ENCODE measurements at regions not wholly inside any gene's neighbourhood (a gene's known extent, or its start where the extent isn't known, plus 50 kb on each side); places are given as distances from the start of the nearest gene placed in this dataset.

DNA sequence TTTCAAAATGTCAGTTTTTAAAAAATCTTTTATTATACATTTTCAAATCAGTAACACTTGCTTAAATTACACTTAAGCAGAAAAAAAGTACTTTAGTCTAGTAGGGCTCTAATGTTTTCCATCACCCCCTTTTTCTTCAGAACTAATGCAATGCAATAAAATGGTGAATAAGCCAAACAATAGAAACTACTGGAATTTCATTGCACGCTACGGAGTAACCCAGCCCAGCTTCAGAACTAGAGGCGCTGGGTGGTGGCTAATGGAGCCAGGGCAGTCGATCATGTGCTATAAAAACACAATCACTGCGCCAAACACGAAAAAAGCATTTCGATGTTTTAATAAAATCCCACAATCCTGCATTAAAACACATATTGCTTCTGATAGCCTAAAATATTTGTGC, 59.9 kb upstream of the ODAD2 start:
- Histone ChIP-seq H3K27me3 (no peaks in the 10 kb centered on the region), H3K36me3 (no peaks in the 10 kb centered on the region), H3K9me3 (no peaks in the 10 kb centered on the region), H3K4me3 (no peak overlapping the region), H3K27ac (no peak overlapping the region), H3K4me1 (ENCODE audit: insufficient read depth) (no peaks in the 10 kb centered on the region)
- TF ChIP-seq, protein P1, sequence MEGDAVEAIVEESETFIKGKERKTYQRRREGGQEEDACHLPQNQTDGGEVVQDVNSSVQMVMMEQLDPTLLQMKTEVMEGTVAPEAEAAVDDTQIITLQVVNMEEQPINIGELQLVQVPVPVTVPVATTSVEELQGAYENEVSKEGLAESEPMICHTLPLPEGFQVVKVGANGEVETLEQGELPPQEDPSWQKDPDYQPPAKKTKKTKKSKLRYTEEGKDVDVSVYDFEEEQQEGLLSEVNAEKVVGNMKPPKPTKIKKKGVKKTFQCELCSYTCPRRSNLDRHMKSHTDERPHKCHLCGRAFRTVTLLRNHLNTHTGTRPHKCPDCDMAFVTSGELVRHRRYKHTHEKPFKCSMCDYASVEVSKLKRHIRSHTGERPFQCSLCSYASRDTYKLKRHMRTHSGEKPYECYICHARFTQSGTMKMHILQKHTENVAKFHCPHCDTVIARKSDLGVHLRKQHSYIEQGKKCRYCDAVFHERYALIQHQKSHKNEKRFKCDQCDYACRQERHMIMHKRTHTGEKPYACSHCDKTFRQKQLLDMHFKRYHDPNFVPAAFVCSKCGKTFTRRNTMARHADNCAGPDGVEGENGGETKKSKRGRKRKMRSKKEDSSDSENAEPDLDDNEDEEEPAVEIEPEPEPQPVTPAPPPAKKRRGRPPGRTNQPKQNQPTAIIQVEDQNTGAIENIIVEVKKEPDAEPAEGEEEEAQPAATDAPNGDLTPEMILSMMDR (IDR thresholded peaks at IDR 0.05), result no peak
- TF ChIP-seq EP300 (IDR thresholded peaks at IDR 0.05) (no peak), POLR2A (IDR thresholded peaks at IDR 0.05) (no peak)
- intact Hi-C loops (cut with DNase I), result no loop called here
- 95 to 97% (median 96%) methylated on average over 7 of the region's 7 CpGs for WGBS, 3 donors
- DNase-seq, result no peak

GRCh38 chr10:28054228-28054860, 55.5 kb upstream of the ODAD2 start:
- no peak overlapping the region for H3K4me3 ChIP-seq
- WGBS, 3 donors, result 40 to 60% (median 43%) methylated on average over 5 of the region's 5 CpGs

DNA sequence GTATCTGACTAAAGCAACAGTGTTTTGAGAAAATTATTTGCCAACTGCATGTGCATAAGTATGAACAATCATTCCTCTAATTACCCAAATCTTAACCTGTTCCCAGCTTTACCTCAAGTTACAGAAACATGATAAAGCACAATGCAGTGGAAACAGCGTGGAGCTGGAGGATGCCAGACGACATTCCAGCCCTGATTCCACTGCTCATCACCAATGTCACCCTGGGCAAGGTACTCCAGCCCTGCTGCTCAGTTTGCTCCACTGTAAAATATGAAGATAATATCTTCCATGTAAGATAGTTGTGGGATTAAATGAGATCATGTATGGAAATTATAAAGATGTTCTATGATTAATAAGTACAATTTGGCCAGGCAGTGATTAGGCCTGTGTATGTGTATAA, 50.4 kb upstream of the ODAD2 start:
- WGBS, 3 donors, result 73 to 95% (median 94%) methylated on average over 2 of the region's 2 CpGs
- Histone ChIP-seq H3K4me3 (no peak overlapping the region), H3K9me3 (no peaks in the 10 kb centered on the region), H3K4me1 (ENCODE audit: insufficient read depth) (no peaks in the 10 kb centered on the region), H3K27ac (no peak overlapping the region), H3K27me3 (no peaks in the 10 kb centered on the region), H3K36me3 (no peaks in the 10 kb centered on the region)
- no peak for TF ChIP-seq POLR2A (IDR thresholded peaks at IDR 0.05)
- TF ChIP-seq EP300 (IDR thresholded peaks at IDR 0.05), result no peak
- TF ChIP-seq, protein P1 (IDR thresholded peaks at IDR 0.05), result no peak
- intact Hi-C loops (cut with DNase I), result no loop called here
- no peak for DNase-seq

More at GRCh38 chr10:28054228-28054860, 55.5 kb upstream of the ODAD2 start:
- no peaks in the 10 kb centered on the region for H3K36me3 ChIP-seq
- peak in 1 of 5 donors; percentile 17 for DNase-seq
- H3K27me3 ChIP-seq, result no peaks in the 10 kb centered on the region
- H3K4me1 ChIP-seq (ENCODE audit: insufficient read depth), result no peaks in the 10 kb centered on the region
- TF ChIP-seq POLR2A (IDR thresholded peaks at IDR 0.05), result no peak
- TF ChIP-seq, protein P1 (IDR thresholded peaks at IDR 0.05), result no peak
- TF ChIP-seq EP300 (IDR thresholded peaks at IDR 0.05), result no peak
- intact Hi-C loops (cut with DNase I), result no loop called here
- H3K27ac ChIP-seq, result no peak overlapping the region
- no peaks in the 10 kb centered on the region for H3K9me3 ChIP-seq
